Astrocyte of the spinal cord (primary cell): ENCODE measurements at regions not wholly inside any gene's neighbourhood (a gene's known extent, or its start where the extent isn't known, plus 50 kb on each side); places are given as distances from the start of the nearest gene placed in this dataset.
"Not testable (repeated sequence)": the region's sequence is repeated elsewhere in the genome, so short reads cannot be mapped to it uniquely, and the experiment has no call there.

Experiments used
- DNase-seq: peaks from one replicate; pipeline ENCODE4 v3.0.0; 2011; ENCODE audit warnings: low read depth, low spot score
- H3K4me3 ChIP-seq: 2 replicates; pipeline ENCODE4 v1.5.1; 2011; ENCODE audit warnings: low read depth, mild to moderate bottlenecking, low read length, moderate library complexity
- CTCF ChIP-seq: IDR thresholded peaks from 2 replicates; pipeline ENCODE4 v1.5.1; 2012; ENCODE audit warnings: low read depth, mild to moderate bottlenecking, low read length, inconsistent platforms
- in situ Hi-C: cut with HindIII; loops from 2 replicates; pipeline ENCODE4 v1.10.0; 2017; ENCODE audit warnings: low sequenced_read_pairs

- TF ChIP-seq CTCF = no peak
- in situ Hi-C loops = no loop called here
- no peak overlapping the region for H3K4me3 ChIP-seq
- DNase-seq = no peak
Observed at GRCh38 chr20:22060610-22061009, 355.1 kb downstream of the PAX1 start.

GRCh38 chr20:22058746-22059145 lies 353.3 kb downstream of the PAX1 start:
- H3K4me3 ChIP-seq = no peak overlapping the region
- no peak for DNase-seq
- in situ Hi-C loops = no loop called here
- no peak for TF ChIP-seq CTCF

GRCh38 chr20:22055981-22056380 lies 350.5 kb downstream of the PAX1 start:
- DNase-seq = no peak
- no peak overlapping the region for H3K4me3 ChIP-seq
- in situ Hi-C loops = no loop called here
- no peak for TF ChIP-seq CTCF

GRCh38 chr20:22052025-22052650 lies 346.7 kb downstream of the PAX1 start:
- no peak for TF ChIP-seq CTCF
- in situ Hi-C loops = no loop called here
- no peak overlapping the region for H3K4me3 ChIP-seq
- DNase-seq = no peak

GRCh38 chr20:22045956-22046507 lies 340.6 kb downstream of the PAX1 start:
- H3K4me3 ChIP-seq, DNase-seq, in situ Hi-C loops: not testable (repeated sequence)

- no peak for DNase-seq
- no peak overlapping the region for H3K4me3 ChIP-seq
- in situ Hi-C loops = no loop called here
- TF ChIP-seq CTCF = no peak
Observed at GRCh38 chr20:22027423-22027822, 322.0 kb downstream of the PAX1 start.

- no peak overlapping the region for H3K4me3 ChIP-seq
- in situ Hi-C loops = no loop called here
- no peak for DNase-seq
- TF ChIP-seq CTCF = no peak
Observed at GRCh38 chr20:22020201-22020600, 314.7 kb downstream of the PAX1 start.
